ENCODE measurements at regions not wholly inside any gene's neighbourhood (a gene's known extent, or its start where the extent isn't known, plus 50 kb on each side); places are given as distances from the start of the nearest gene placed in this dataset.

GRCh38 chr13:65881561-65882155 is 1348.5 kb downstream of the PCDH9 start:
- POLR2A ChIA-PET, result no interaction called here
- DNase-seq (ENCODE audit: extremely low spot score), result no peak

GRCh38 chr13:65875031-65875430 is 1355.1 kb downstream of the PCDH9 start:
- DNase-seq (ENCODE audit: extremely low spot score), result no peak
- TF ChIP-seq PKNOX1 (IDR thresholded peaks at IDR 0.05) (no peak), BHLHE40 (IDR thresholded peaks at IDR 0.05; ENCODE audit: borderline replicate concordance) (no peak), NFRKB (IDR thresholded peaks at IDR 0.05) (no peak), ZNF384 (IDR thresholded peaks at IDR 0.05) (no peak), SUZ12 (IDR thresholded peaks at IDR 0.05) (no peak), LEF1 (IDR thresholded peaks at IDR 0.05; ENCODE audit: borderline replicate concordance) (no peak), TARDBP (IDR thresholded peaks at IDR 0.05) (no peak), L3MBTL2 (conservative IDR thresholded peaks at IDR 0.05) (no peak), FOXA1 (IDR thresholded peaks at IDR 0.05) (no peak)
- CTCF ChIA-PET, result interaction anchor here (1.1 to 1.6 kb wide), 2 partner anchors 14 to 32 kb away, joined by 3 read pairs; no protein-coding TSS in a partner anchor
- POLR2A ChIA-PET, result no interaction called here

More at GRCh38 chr13:65881561-65882155, 1348.5 kb downstream of the PCDH9 start:
- CTCF ChIA-PET, result interaction anchor here (0.6 kb wide), 1 partner anchor 175 kb away, joined by 3 read pairs; no protein-coding TSS in a partner anchor
- TF ChIP-seq L3MBTL2 (conservative IDR thresholded peaks at IDR 0.05) (no peak), FOXM1 (IDR thresholded peaks at IDR 0.05; ENCODE audit: borderline replicate concordance) (no peak), SP1 (IDR thresholded peaks at IDR 0.05) (no peak), HDGF (IDR thresholded peaks at IDR 0.05; ENCODE audit: borderline replicate concordance) (no peak), BHLHE40 (IDR thresholded peaks at IDR 0.05; ENCODE audit: borderline replicate concordance) (no peak), LEF1 (IDR thresholded peaks at IDR 0.05; ENCODE audit: borderline replicate concordance) (no peak), FOXA1 (IDR thresholded peaks at IDR 0.05) (no peak), NFRKB (IDR thresholded peaks at IDR 0.05) (no peak), CTBP1 (IDR thresholded peaks at IDR 0.05; ENCODE audit: borderline replicate concordance) (no peak), SUZ12 (IDR thresholded peaks at IDR 0.05) (no peak), PKNOX1 (IDR thresholded peaks at IDR 0.05) (no peak), ZNF384 (IDR thresholded peaks at IDR 0.05) (no peak), ARNT (IDR thresholded peaks at IDR 0.05) (no peak), ELF4 (IDR thresholded peaks at IDR 0.05) (no peak), TARDBP (IDR thresholded peaks at IDR 0.05) (no peak), FOXK2 (IDR thresholded peaks at IDR 0.05) (no peak)

GRCh38 chr13:65872448-65872847 is 1357.7 kb downstream of the PCDH9 start:
- TF ChIP-seq ELF4 (IDR thresholded peaks at IDR 0.05) (no peak), HDGF (IDR thresholded peaks at IDR 0.05; ENCODE audit: borderline replicate concordance) (no peak), TARDBP (IDR thresholded peaks at IDR 0.05) (no peak), LEF1 (IDR thresholded peaks at IDR 0.05; ENCODE audit: borderline replicate concordance) (no peak), ARNT (IDR thresholded peaks at IDR 0.05) (no peak), SP1 (IDR thresholded peaks at IDR 0.05) (no peak), FOXA1 (IDR thresholded peaks at IDR 0.05) (no peak), PKNOX1 (IDR thresholded peaks at IDR 0.05) (no peak), NFRKB (IDR thresholded peaks at IDR 0.05) (no peak), FOXK2 (IDR thresholded peaks at IDR 0.05) (no peak), CTBP1 (IDR thresholded peaks at IDR 0.05; ENCODE audit: borderline replicate concordance) (no peak), L3MBTL2 (conservative IDR thresholded peaks at IDR 0.05) (no peak), FOXM1 (IDR thresholded peaks at IDR 0.05; ENCODE audit: borderline replicate concordance) (no peak), ZNF384 (IDR thresholded peaks at IDR 0.05) (no peak), BHLHE40 (IDR thresholded peaks at IDR 0.05; ENCODE audit: borderline replicate concordance) (no peak)
- no peak for DNase-seq (ENCODE audit: extremely low spot score)
- POLR2A ChIA-PET, result no interaction called here
- CTCF ChIA-PET, result no interaction called here

GRCh38 chr13:65868884-65869283 is 1361.3 kb downstream of the PCDH9 start:
- CTCF ChIA-PET, result no interaction called here
- POLR2A ChIA-PET, result no interaction called here
- no peak for DNase-seq (ENCODE audit: extremely low spot score)
- TF ChIP-seq ARNT (IDR thresholded peaks at IDR 0.05) (no peak), PKNOX1 (IDR thresholded peaks at IDR 0.05) (no peak), ELF4 (IDR thresholded peaks at IDR 0.05) (no peak), CTBP1 (IDR thresholded peaks at IDR 0.05; ENCODE audit: borderline replicate concordance) (no peak), NFRKB (IDR thresholded peaks at IDR 0.05) (no peak), FOXA1 (IDR thresholded peaks at IDR 0.05) (no peak), FOXK2 (IDR thresholded peaks at IDR 0.05) (no peak), SP1 (IDR thresholded peaks at IDR 0.05) (no peak), TARDBP (IDR thresholded peaks at IDR 0.05) (no peak), LEF1 (IDR thresholded peaks at IDR 0.05; ENCODE audit: borderline replicate concordance) (no peak)

- no peak for DNase-seq (ENCODE audit: extremely low spot score)
- TF ChIP-seq SP1 (IDR thresholded peaks at IDR 0.05), result no peak
- no peak for TF ChIP-seq FOXA1 (IDR thresholded peaks at IDR 0.05)
- TF ChIP-seq FOXM1 (IDR thresholded peaks at IDR 0.05; ENCODE audit: borderline replicate concordance), result no peak
- no peak for TF ChIP-seq ELF4 (IDR thresholded peaks at IDR 0.05)
- ChIA-PET CTCF (no interaction called here), POLR2A (no interaction called here)
Measured at GRCh38 chr13:65868099-65868498, 1362.0 kb downstream of the PCDH9 start.

GRCh38 chr13:65866138-65866537 is 1364.0 kb downstream of the PCDH9 start:
- ChIA-PET POLR2A (no interaction called here), CTCF (no interaction called here)
- no peak for TF ChIP-seq CTBP1 (IDR thresholded peaks at IDR 0.05; ENCODE audit: borderline replicate concordance)
- TF ChIP-seq FOXK2 (IDR thresholded peaks at IDR 0.05), result no peak
- TF ChIP-seq ELF4 (IDR thresholded peaks at IDR 0.05), result no peak
- TF ChIP-seq SUZ12 (IDR thresholded peaks at IDR 0.05), result no peak
- TF ChIP-seq ZNF384 (IDR thresholded peaks at IDR 0.05), result no peak
- DNase-seq (ENCODE audit: extremely low spot score), result no peak

All from HEK293T (cell line).